AG04450 (cell line): ENCODE measurements at regions not wholly inside any gene's neighbourhood (a gene's known extent, or its start where the extent isn't known, plus 50 kb on each side); places are given as distances from the start of the nearest gene placed in this dataset.
A peak's percentile ranks its signal among the peaks of the same experiment; 100 is the strongest.

ENCODE experiments used
- CTCF ChIA-PET: fragments of 300-600, 350-600 bp; formaldehyde crosslinking; extraction: SDS; loops from one replicate; lab custom pipeline; 2022; ENCODE audit warnings: antibody characterized with exemption, inconsistent platforms; lab: Charles Lee
- POLR2A ChIA-PET: fragments of 350-600 bp; formaldehyde crosslinking; extraction: SDS; loops from one replicate; lab custom pipeline; 2021; ENCODE audit warnings: antibody characterized with exemption, inconsistent platforms; lab: Yijun Ruan, JAX
- DNase-seq: peaks from one replicate; pipeline ENCODE4 v3.0.0-alpha.2; 2011; ENCODE audit warnings: low read depth, low spot score
- H3K27ac ChIP-seq: one replicate; pipeline ENCODE4 v1.5.1; 2012; ENCODE audit warnings: low read depth, low read length, control low read depth
- H3K27me3 ChIP-seq: one replicate; pipeline ENCODE4 v1.6.0; 2012; ENCODE audit warnings: low read length; ENCODE audit not compliant: control insufficient read depth, insufficient read depth
- H3K4me3 ChIP-seq: 2 replicates; pipeline ENCODE4 v1.5.1; 2011; ENCODE audit warnings: mild to moderate bottlenecking, low read depth, low read length, control low read depth
- H3K9me3 ChIP-seq: 2 replicates; pipeline ENCODE4 v1.5.1; 2012; ENCODE audit warnings: low read length; ENCODE audit not compliant: control insufficient read depth, insufficient read depth
- CTCF ChIP-seq: IDR thresholded peaks from 2 replicates; pipeline ENCODE4 v1.5.1; 2011; ENCODE audit warnings: low read depth, low read length, control low read depth, inconsistent platforms

- Histone ChIP-seq H3K9me3 (no peaks in the 10 kb centered on the region), H3K27me3 (no peaks in the 10 kb centered on the region), H3K4me3 (no peak overlapping the region), H3K27ac (no peak overlapping the region)
- POLR2A ChIA-PET = no interaction called here
- TF ChIP-seq CTCF = no peak
- DNase-seq = peak; percentile 24
- CTCF ChIA-PET = no interaction called here
Observed at GRCh38 chr5:142425286-142426065, 100.7 kb upstream of the SPRY4 start.

- ChIA-PET POLR2A (interaction anchor here (0.7 to 1.4 kb wide), 4 partner anchors 60 to 454 kb away, joined by 4 to 6 read pairs (median 5); partner anchors contain the start of gene RNF14), CTCF (interaction anchor here (0.6 to 1.4 kb wide), 5 partner anchors 27 to 1711 kb away, joined by 3 to 9 read pairs (median 3); no protein-coding TSS in a partner anchor)
- Histone ChIP-seq H3K27me3 (no peaks in the 10 kb centered on the region), H3K27ac (no peak overlapping the region), H3K9me3 (no peaks in the 10 kb centered on the region), H3K4me3 (no peak overlapping the region)
- DNase-seq = peak; percentile 34
- no peak for TF ChIP-seq CTCF
Observed at GRCh38 chr5:142422429-142422828, 97.6 kb upstream of the SPRY4 start.

GRCh38 chr5:142421621-142422397, 97.0 kb upstream of the SPRY4 start:
- no peaks in the 10 kb centered on the region for H3K27me3 ChIP-seq
- no peak for TF ChIP-seq CTCF
- no peak overlapping the region for H3K4me3 ChIP-seq
- ChIA-PET POLR2A (interaction anchor here (0.7 to 1.4 kb wide), 3 partner anchors 65 to 453 kb away, joined by 4 to 6 read pairs (median 5); partner anchors contain the start of gene RNF14), CTCF (interaction anchor here (0.6 to 1.4 kb wide), 5 partner anchors 27 to 1711 kb away, joined by 3 to 9 read pairs (median 3); no protein-coding TSS in a partner anchor)
- H3K27ac ChIP-seq = no peak overlapping the region
- H3K9me3 ChIP-seq = no peaks in the 10 kb centered on the region
- DNase-seq = no peak

GRCh38 chr5:142421228-142421617, 96.4 kb upstream of the SPRY4 start:
- no peaks in the 10 kb centered on the region for H3K27me3 ChIP-seq
- no peak for DNase-seq
- H3K4me3 ChIP-seq = no peak overlapping the region
- no peak for TF ChIP-seq CTCF
- no peaks in the 10 kb centered on the region for H3K9me3 ChIP-seq
- ChIA-PET CTCF (no interaction called here), POLR2A (no interaction called here)
- H3K27ac ChIP-seq = no peak overlapping the region
